Mesendoderm (in vitro differentiated cells): ENCODE measurements at regions not wholly inside any gene's neighbourhood (a gene's known extent, or its start where the extent isn't known, plus 50 kb on each side); places are given as distances from the start of the nearest gene placed in this dataset.
A peak's percentile ranks its signal among the peaks of the same experiment; 100 is the strongest.

ENCODE experiments used
- DNase-seq: peaks from one replicate; pipeline ENCODE4 v3.0.0; 2013
- H2AK5ac ChIP-seq: 2 replicates; pipeline ENCODE4 v1.6.1; 2013; ENCODE audit warnings: low read length, inconsistent platforms
- H2BK120ac ChIP-seq: 2 replicates; pipeline ENCODE4 v1.6.1; 2013; ENCODE audit warnings: low read depth, mild to moderate bottlenecking, low read length, moderate library complexity, mixed read lengths
- H2BK15ac ChIP-seq: replicated peaks from 2 replicates; pipeline ENCODE4 v1.6.1; 2013; ENCODE audit warnings: low read depth, mild to moderate bottlenecking, moderate library complexity
- H2BK5ac ChIP-seq: 2 replicates; pipeline ENCODE4 v1.6.1; 2013; ENCODE audit warnings: low read length, inconsistent platforms
- H3K18ac ChIP-seq: 2 replicates; pipeline ENCODE4 v1.6.1; 2013; ENCODE audit warnings: mild to moderate bottlenecking, low read length, mixed read lengths
- H3K23ac ChIP-seq: one replicate; pipeline ENCODE4 v1.6.1; 2013; ENCODE audit warnings: low read length
- H3K27ac ChIP-seq: 2 replicates; pipeline ENCODE4 v1.5.1; 2013; ENCODE audit warnings: low read depth, mild to moderate bottlenecking, inconsistent platforms, low read length, moderate library complexity
- H3K27me3 ChIP-seq: 2 replicates; pipeline ENCODE4 v1.6.1; 2013; ENCODE audit warnings: low read length, control low read depth, mild to moderate bottlenecking, inconsistent platforms; ENCODE audit not compliant: insufficient read depth, poor library complexity
- H3K36me3 ChIP-seq: 2 replicates; pipeline ENCODE4 v1.6.1; 2013; ENCODE audit warnings: low read length, inconsistent platforms; ENCODE audit not compliant: control insufficient read depth, insufficient read depth
- H3K4ac ChIP-seq: one replicate; pipeline ENCODE4 v1.6.1; 2013; ENCODE audit warnings: low read depth, mild to moderate bottlenecking, low read length, moderate library complexity
- H3K4me1 ChIP-seq: 2 replicates; pipeline ENCODE4 v1.6.1; 2013; ENCODE audit warnings: low read depth, low read length, inconsistent platforms; ENCODE audit not compliant: control insufficient read depth
- H3K4me2 ChIP-seq: 2 replicates; pipeline ENCODE4 v1.6.1; 2013; ENCODE audit warnings: low read length
- H3K4me3 ChIP-seq: 2 replicates; pipeline ENCODE4 v1.5.1; 2013; ENCODE audit warnings: mild to moderate bottlenecking, low read length
- H3K56ac ChIP-seq: one replicate; pipeline ENCODE4 v1.6.1; 2013; ENCODE audit warnings: low read length
- H3K79me1 ChIP-seq: 2 replicates; pipeline ENCODE4 v1.6.1; 2013; ENCODE audit warnings: low read length, inconsistent platforms
- H3K79me2 ChIP-seq: 2 replicates; pipeline ENCODE4 v1.6.1; 2013; ENCODE audit warnings: mild to moderate bottlenecking, low read length; ENCODE audit not compliant: control insufficient read depth, insufficient read depth
- H3K9ac ChIP-seq: 2 replicates; pipeline ENCODE4 v1.6.1; 2013; ENCODE audit warnings: low read length, inconsistent platforms
- H4K5ac ChIP-seq: one replicate; pipeline ENCODE4 v1.6.1; 2013; ENCODE audit warnings: low read length
- H4K8ac ChIP-seq: one replicate; pipeline ENCODE4 v1.6.1; 2013; ENCODE audit warnings: low read depth, mild to moderate bottlenecking, control low read depth, low read length, moderate library complexity
- WGBS: extraction: QIAGEN DNeasy Blood & Tissue Kit; methylation state at CpG from one replicate; pipeline ENCODE4 v1.1.7; 2013; ENCODE audit warnings: low lambda C conversion rate, missing lambda C conversion rate; ENCODE audit not compliant: insufficient coverage; ENCODE audit errors: extremely low coverage; 5-methylcytosine and 5-hydroxymethylcytosine counted together

GRCh38 chr12:18139989-18140596, 50.1 kb upstream of the RERGL start:
- H3K4me3 ChIP-seq = no peak overlapping the region
- H3K18ac ChIP-seq = no peak overlapping the region
- no peaks in the 10 kb centered on the region for H3K36me3 ChIP-seq
- no peaks in the 10 kb centered on the region for H3K79me1 ChIP-seq
- H3K79me2 ChIP-seq = no peaks in the 10 kb centered on the region
- no peak overlapping the region for H3K4ac ChIP-seq
- no peak overlapping the region for H3K4me2 ChIP-seq
- no peak overlapping the region for H2BK120ac ChIP-seq
- H2AK5ac ChIP-seq = no peak overlapping the region
- no CpG with 5 or more reads among the region's 1 CpG for WGBS
- H3K27me3 ChIP-seq = no peaks in the 10 kb centered on the region
- peak; percentile 29 for DNase-seq
- H3K56ac ChIP-seq = no peak overlapping the region
- no peaks in the 10 kb centered on the region for H3K4me1 ChIP-seq
- H3K23ac ChIP-seq = no peak overlapping the region
- no peak overlapping the region for H2BK15ac ChIP-seq
- H3K27ac ChIP-seq = no peak overlapping the region
- no peak overlapping the region for H2BK5ac ChIP-seq
- no peak overlapping the region for H4K5ac ChIP-seq
- H4K8ac ChIP-seq = no peak overlapping the region
- H3K9ac ChIP-seq = no peak overlapping the region
